C4-2B (cell line): ENCODE measurements at regions not wholly inside any gene's neighbourhood (a gene's known extent, or its start where the extent isn't known, plus 50 kb on each side); places are given as distances from the start of the nearest gene placed in this dataset.

Experiments
- CTCF ChIP-seq: fragments of 450-650 bp; conservative IDR thresholded peaks from 2 replicates; pipeline ENCODE4 v1.5.1; 2017; ENCODE audit warnings: mild to moderate bottlenecking
- ZFX ChIP-seq: fragments of 450-650 bp; IDR thresholded peaks from 2 replicates; pipeline ENCODE4 v1.6.1; 2017

DNA sequence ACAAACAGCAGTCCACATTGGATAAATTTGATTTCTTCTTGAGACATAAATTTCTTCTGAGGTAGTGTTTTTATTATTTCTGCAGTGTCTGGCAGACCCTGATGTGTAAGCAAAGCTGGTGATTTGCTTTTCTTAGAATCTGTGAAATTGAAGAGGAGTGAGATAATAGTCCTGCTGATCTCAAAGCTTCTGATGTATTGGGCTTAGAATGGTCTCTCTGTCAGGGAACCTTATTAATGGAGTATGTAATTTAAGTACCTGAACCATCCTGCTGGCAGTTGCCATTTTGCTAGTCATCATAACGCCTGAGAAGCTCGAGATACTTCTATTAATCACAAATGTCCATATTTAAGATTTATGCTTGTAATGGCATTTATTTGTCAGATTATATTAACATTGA, 464.5 kb upstream of the PRICKLE1 start:
- TF ChIP-seq CTCF (no peak), ZFX (no peak)
